GM23338 (cell line): ENCODE measurements at regions not wholly inside any gene's neighbourhood (a gene's known extent, or its start where the extent isn't known, plus 50 kb on each side); places are given as distances from the start of the nearest gene placed in this dataset.

Experiments used
- ATAC-seq: fragments of 200-7000 bp; cut with Tn5 transposase; 3 replicates; pipeline ENCODE4 v1.9.1; 2020
- DNase-seq: peaks from one replicate; pipeline ENCODE4 v3.0.0-alpha.2; 2015; ENCODE audit warnings: low spot score
- H2AFZ ChIP-seq: fragments of 200-600 bp; sonication (generic); 2 replicates; pipeline ENCODE4 v1.8.0; 2016; ENCODE audit warnings: antibody characterized with exemption, mild to moderate bottlenecking, moderate library complexity
- H3F3A ChIP-seq: fragments of 200-600 bp; sonication (generic); replicated peaks from 2 replicates; pipeline ENCODE4 v1.8.0; 2017; ENCODE audit warnings: antibody characterized with exemption, mixed run types, low read depth
- H3K27ac ChIP-seq: fragments of 200-600 bp; sonication (generic); 2 replicates; pipeline ENCODE4 v1.6.1; 2016; ENCODE audit warnings: low read depth
- H3K27me3 ChIP-seq: fragments of 200-600 bp; sonication (generic); 2 replicates; pipeline ENCODE4 v1.8.0; 2016; ENCODE audit warnings: mild to moderate bottlenecking, mixed run types, moderate library complexity; ENCODE audit not compliant: insufficient read depth
- H3K36me3 ChIP-seq: fragments of 200-600 bp; sonication (generic); 2 replicates; pipeline ENCODE4 v1.8.0; 2016; ENCODE audit warnings: mild to moderate bottlenecking; ENCODE audit not compliant: insufficient read depth
- H3K4me1 ChIP-seq: fragments of 200-600 bp; sonication (generic); 2 replicates; pipeline ENCODE4 v1.8.0; 2016; ENCODE audit warnings: mild to moderate bottlenecking, moderate library complexity; ENCODE audit not compliant: insufficient read depth
- H3K4me2 ChIP-seq: fragments of 200-600 bp; sonication (generic); 2 replicates; pipeline ENCODE4 v1.7.1; 2017; ENCODE audit warnings: mixed run types
- H3K4me3 ChIP-seq: fragments of 200-600 bp; sonication (generic); 2 replicates; pipeline ENCODE4 v1.6.1; 2016; ENCODE audit warnings: mixed run types
- H3K79me2 ChIP-seq: fragments of 200-600 bp; sonication (generic); replicated peaks from 2 replicates; pipeline ENCODE4 v1.8.0; 2017; ENCODE audit warnings: mild to moderate bottlenecking; ENCODE audit not compliant: insufficient read depth
- H3K9me2 ChIP-seq: fragments of 200-600 bp; sonication (generic); 2 replicates; pipeline ENCODE4 v1.8.0; 2017; ENCODE audit not compliant: insufficient read depth
- H4K20me1 ChIP-seq: fragments of 200-600 bp; sonication (generic); replicated peaks from 2 replicates; pipeline ENCODE4 v1.8.0; 2017; ENCODE audit warnings: mild to moderate bottlenecking; ENCODE audit not compliant: insufficient read depth
- H3K27ac Mint-ChIP-seq: 2 replicates; pipeline ENCODE4 v1.8.0; 2020; ENCODE audit warnings: inconsistent platforms, mild to moderate bottlenecking, moderate library complexity, mixed read lengths
- H3K27me3 Mint-ChIP-seq: 3 replicates; pipeline ENCODE4 v1.8.0; 2022; ENCODE audit warnings: low read depth, mild to moderate bottlenecking, moderate library complexity, mixed read lengths, inconsistent platforms; ENCODE audit not compliant: insufficient read depth, poor library complexity
- H3K36me3 Mint-ChIP-seq: 3 replicates; pipeline ENCODE4 v1.8.0; 2021; ENCODE audit warnings: low read depth, mild to moderate bottlenecking, inconsistent platforms, moderate library complexity, mixed read lengths
- H3K4me1 Mint-ChIP-seq: 3 replicates; pipeline ENCODE4 v1.8.0; 2020; ENCODE audit warnings: mild to moderate bottlenecking, inconsistent platforms, mixed read lengths
- H3K4me3 Mint-ChIP-seq: 3 replicates; pipeline ENCODE4 v1.8.0; 2021; ENCODE audit warnings: moderate library complexity, mild to moderate bottlenecking, inconsistent platforms, mixed read lengths
- H3K9me3 Mint-ChIP-seq: 3 replicates; pipeline ENCODE4 v1.8.0; 2020; ENCODE audit warnings: moderate library complexity, mild to moderate bottlenecking, inconsistent platforms, mixed read lengths
- CREB1 ChIP-seq: fragments of 250-450 bp; sonication (Bioruptor Pico); IDR thresholded peaks from 2 replicates; pipeline ENCODE4 v1.5.0; 2020; ENCODE audit warnings: low read depth, mild to moderate bottlenecking, moderate library complexity
- EZH2 ChIP-seq: fragments of 200-600 bp; sonication (generic); IDR thresholded peaks from one replicate; pipeline ENCODE4 v1.8.0; 2017; ENCODE audit warnings: antibody characterized with exemption, mild to moderate bottlenecking, low read depth; ENCODE audit not compliant: unreplicated experiment
- EZH2phosphoT487 ChIP-seq: fragments of 200-600 bp; sonication (generic); IDR thresholded peaks from one replicate; pipeline ENCODE4 v1.8.1; 2018; ENCODE audit warnings: antibody characterized with exemption; ENCODE audit not compliant: unreplicated experiment
- JUNB ChIP-seq: IDR thresholded peaks from one replicate; pipeline ENCODE4 v1.6.1; 2016; ENCODE audit warnings: antibody characterized with exemption; ENCODE audit not compliant: unreplicated experiment
- NANOG ChIP-seq: IDR thresholded peaks from 2 replicates; pipeline ENCODE4 v1.6.1; 2016; ENCODE audit warnings: antibody characterized with exemption, borderline replicate concordance
- POLR2AphosphoS5 ChIP-seq: IDR thresholded peaks from 2 replicates; pipeline ENCODE4 v1.6.1; 2016; ENCODE audit warnings: antibody characterized with exemption, low read depth
- REST ChIP-seq: IDR thresholded peaks from one replicate; pipeline ENCODE4 v1.6.1; 2018; ENCODE audit warnings: antibody characterized with exemption; ENCODE audit not compliant: unreplicated experiment
- STAT1 ChIP-seq: IDR thresholded peaks from one replicate; pipeline ENCODE4 v1.6.1; 2016; ENCODE audit warnings: antibody characterized with exemption; ENCODE audit not compliant: unreplicated experiment
- ZNF114 ChIP-seq: fragments of 250-450 bp; sonication (Bioruptor Pico); IDR thresholded peaks from 2 replicates; pipeline ENCODE4 v1.5.0; 2020; ENCODE audit warnings: mild to moderate bottlenecking, moderate library complexity
- ZNF331 ChIP-seq: fragments of 250-450 bp; sonication (Bioruptor Pico); IDR thresholded peaks from 2 replicates; pipeline ENCODE4 v1.5.0; 2020; ENCODE audit warnings: low read depth, mild to moderate bottlenecking, moderate library complexity
- ZNF462 ChIP-seq: fragments of 250-450 bp; sonication (Bioruptor Pico); IDR thresholded peaks from 2 replicates; pipeline ENCODE4 v1.5.0; 2020; ENCODE audit warnings: mild to moderate bottlenecking, moderate library complexity
- TF ChIP-seq, protein P1 (sequence below), 2 experiments: fragments of 200-600 bp in 1 of 2; sonication (generic) in 1 of 2; conservative IDR thresholded peaks; 2 replicates each; pipeline versions ENCODE4 v1.5.1 to v1.6.1; 2016 to 2017; ENCODE audit warnings: antibody characterized with exemption in 2 of 2, low read depth in 2 of 2, mild to moderate bottlenecking in 2 of 2, moderate library complexity in 1 of 2
- TF ChIP-seq, protein P2 (sequence below): IDR thresholded peaks from 2 replicates; pipeline ENCODE4 v1.6.1; 2016; ENCODE audit warnings: antibody characterized with exemption

DNA sequence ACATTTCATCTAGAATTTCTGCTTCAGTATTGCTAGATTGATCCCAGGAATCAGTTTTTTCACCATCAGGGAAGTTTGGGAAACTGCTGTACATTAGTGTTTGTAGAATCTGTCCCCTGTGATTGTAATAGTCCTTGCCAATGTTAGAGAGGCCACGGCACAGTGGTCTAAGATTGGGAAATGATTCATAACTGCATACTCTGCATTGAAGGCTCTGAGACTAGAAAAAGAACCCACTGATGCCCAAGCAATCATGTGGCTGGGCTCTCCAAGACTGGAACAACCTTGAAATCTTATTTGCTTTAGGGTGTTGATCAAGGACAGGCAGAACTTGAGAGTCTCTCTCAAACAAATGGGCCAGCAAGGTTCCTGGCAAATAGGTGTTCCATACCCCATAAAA is 245.6 kb upstream of the LRTM1 start (continued):
- no peak for TF ChIP-seq NANOG
- TF ChIP-seq ZNF114 (CRISPR knock-in tag), result no peak
- no peak for TF ChIP-seq JUNB

GRCh38 chr3:55172913-55173312 is 245.1 kb upstream of the LRTM1 start:
- Mint-ChIP-seq H3K4me3 (no peak overlapping the region), H3K36me3 (no peaks in the 10 kb centered on the region), H3K27ac (no peak overlapping the region), H3K27me3 (peaks cover 4% of the 10 kb centered on the region), H3K4me1 (peaks cover 1% of the 10 kb centered on the region; the same call in 2 of the 3 replicates), H3K9me3 (no peaks in the 10 kb centered on the region)
- Histone ChIP-seq H3K4me2 (no peak overlapping the region), H3K27ac (no peak overlapping the region), H3K36me3 (no peaks in the 10 kb centered on the region), H3K27me3 (no peaks in the 10 kb centered on the region), H4K20me1 (no peaks in the 10 kb centered on the region), H3K9me2 (no peaks in the 10 kb centered on the region), H3F3A (no peaks in the 10 kb centered on the region), H3K79me2 (no peaks in the 10 kb centered on the region), H3K4me1 (no peaks in the 10 kb centered on the region), H3K4me3 (no peak overlapping the region), H2AFZ (no peak overlapping the region)
- TF ChIP-seq ZNF462 (CRISPR knock-in tag) (no peak), ZNF331 (CRISPR knock-in tag) (no peak), EZH2phosphoT487 (no peak), POLR2AphosphoS5 (no peak), ZNF114 (CRISPR knock-in tag) (no peak), NANOG (no peak), JUNB (no peak), STAT1 (no peak), REST (no peak), CREB1 (CRISPR knock-in tag) (no peak), EZH2 (no peak)
- TF ChIP-seq, protein P1, sequence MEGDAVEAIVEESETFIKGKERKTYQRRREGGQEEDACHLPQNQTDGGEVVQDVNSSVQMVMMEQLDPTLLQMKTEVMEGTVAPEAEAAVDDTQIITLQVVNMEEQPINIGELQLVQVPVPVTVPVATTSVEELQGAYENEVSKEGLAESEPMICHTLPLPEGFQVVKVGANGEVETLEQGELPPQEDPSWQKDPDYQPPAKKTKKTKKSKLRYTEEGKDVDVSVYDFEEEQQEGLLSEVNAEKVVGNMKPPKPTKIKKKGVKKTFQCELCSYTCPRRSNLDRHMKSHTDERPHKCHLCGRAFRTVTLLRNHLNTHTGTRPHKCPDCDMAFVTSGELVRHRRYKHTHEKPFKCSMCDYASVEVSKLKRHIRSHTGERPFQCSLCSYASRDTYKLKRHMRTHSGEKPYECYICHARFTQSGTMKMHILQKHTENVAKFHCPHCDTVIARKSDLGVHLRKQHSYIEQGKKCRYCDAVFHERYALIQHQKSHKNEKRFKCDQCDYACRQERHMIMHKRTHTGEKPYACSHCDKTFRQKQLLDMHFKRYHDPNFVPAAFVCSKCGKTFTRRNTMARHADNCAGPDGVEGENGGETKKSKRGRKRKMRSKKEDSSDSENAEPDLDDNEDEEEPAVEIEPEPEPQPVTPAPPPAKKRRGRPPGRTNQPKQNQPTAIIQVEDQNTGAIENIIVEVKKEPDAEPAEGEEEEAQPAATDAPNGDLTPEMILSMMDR (conservative IDR thresholded peaks at IDR 0.05; ENCODE audit: low read depth in 2 of 2), result no peak
- TF ChIP-seq, protein P2, sequence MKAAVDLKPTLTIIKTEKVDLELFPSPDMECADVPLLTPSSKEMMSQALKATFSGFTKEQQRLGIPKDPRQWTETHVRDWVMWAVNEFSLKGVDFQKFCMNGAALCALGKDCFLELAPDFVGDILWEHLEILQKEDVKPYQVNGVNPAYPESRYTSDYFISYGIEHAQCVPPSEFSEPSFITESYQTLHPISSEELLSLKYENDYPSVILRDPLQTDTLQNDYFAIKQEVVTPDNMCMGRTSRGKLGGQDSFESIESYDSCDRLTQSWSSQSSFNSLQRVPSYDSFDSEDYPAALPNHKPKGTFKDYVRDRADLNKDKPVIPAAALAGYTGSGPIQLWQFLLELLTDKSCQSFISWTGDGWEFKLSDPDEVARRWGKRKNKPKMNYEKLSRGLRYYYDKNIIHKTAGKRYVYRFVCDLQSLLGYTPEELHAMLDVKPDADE, result no peak
- DNase-seq (no peak), ATAC-seq (no peak)
